ENCODE measurements at regions not wholly inside any gene's neighbourhood (a gene's known extent, or its start where the extent isn't known, plus 50 kb on each side); places are given as distances from the start of the nearest gene placed in this dataset.

DNA sequence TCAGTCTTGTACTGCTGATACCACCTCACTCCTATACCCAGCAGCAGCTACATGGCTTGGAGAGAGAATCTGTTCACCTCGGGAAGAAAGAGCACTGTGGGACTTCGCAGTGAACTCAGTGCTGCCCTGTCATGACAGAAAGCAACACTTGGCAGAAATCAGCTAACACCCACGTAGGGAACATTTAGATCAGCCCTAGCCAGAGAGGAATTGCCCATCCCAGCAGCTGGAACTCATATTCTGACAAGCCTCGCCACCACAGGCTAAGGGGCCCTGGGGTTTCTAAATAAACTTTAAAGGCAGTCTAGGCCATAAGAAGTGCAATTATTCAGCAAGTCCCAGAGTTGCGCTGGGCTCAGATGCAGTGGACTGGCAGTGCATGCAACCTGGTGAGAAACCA is 1266.8 kb downstream of the GRIK2 start (continued):
- TF ChIP-seq NANOG (IDR thresholded peaks at IDR 0.05; ENCODE audit: insufficient read depth, low read depth, low read length, poor library complexity, severe bottlenecking) (no peak), SP2 (IDR thresholded peaks at IDR 0.05; ENCODE audit: low read length) (no peak), BCL11A (IDR thresholded peaks at IDR 0.05; ENCODE audit: low read depth in 2 of 2, low read length in 2 of 2) (no peak), TBP (IDR thresholded peaks at IDR 0.05; ENCODE audit: low read depth, low read length) (no peak), USF2 (IDR thresholded peaks at IDR 0.05; ENCODE audit: low read length) (no peak)
- TF ChIP-seq, protein P1, sequence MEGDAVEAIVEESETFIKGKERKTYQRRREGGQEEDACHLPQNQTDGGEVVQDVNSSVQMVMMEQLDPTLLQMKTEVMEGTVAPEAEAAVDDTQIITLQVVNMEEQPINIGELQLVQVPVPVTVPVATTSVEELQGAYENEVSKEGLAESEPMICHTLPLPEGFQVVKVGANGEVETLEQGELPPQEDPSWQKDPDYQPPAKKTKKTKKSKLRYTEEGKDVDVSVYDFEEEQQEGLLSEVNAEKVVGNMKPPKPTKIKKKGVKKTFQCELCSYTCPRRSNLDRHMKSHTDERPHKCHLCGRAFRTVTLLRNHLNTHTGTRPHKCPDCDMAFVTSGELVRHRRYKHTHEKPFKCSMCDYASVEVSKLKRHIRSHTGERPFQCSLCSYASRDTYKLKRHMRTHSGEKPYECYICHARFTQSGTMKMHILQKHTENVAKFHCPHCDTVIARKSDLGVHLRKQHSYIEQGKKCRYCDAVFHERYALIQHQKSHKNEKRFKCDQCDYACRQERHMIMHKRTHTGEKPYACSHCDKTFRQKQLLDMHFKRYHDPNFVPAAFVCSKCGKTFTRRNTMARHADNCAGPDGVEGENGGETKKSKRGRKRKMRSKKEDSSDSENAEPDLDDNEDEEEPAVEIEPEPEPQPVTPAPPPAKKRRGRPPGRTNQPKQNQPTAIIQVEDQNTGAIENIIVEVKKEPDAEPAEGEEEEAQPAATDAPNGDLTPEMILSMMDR (IDR thresholded peaks at IDR 0.05; ENCODE audit: control extremely low read depth in 1 of 3, insufficient read depth in 1 of 3, low read depth in 1 of 3, low read length in 3 of 3), result no peak

All from H1 (cell line).